Erythroblast (primary cell): ENCODE measurements at regions not wholly inside any gene's neighbourhood (a gene's known extent, or its start where the extent isn't known, plus 50 kb on each side); places are given as distances from the start of the nearest gene placed in this dataset.

ENCODE experiments used
- DNase-seq, 2 experiments: peaks; one replicate each; lab custom pipeline; 2025; lab: John Stamatoyannopoulos, UW
- GATA1 ChIP-seq: IDR thresholded peaks from 2 replicates; pipeline ENCODE4 v1.6.1; 2011; ENCODE audit warnings: low read depth, mild to moderate bottlenecking, control low read depth, low read length, moderate library complexity
- POLR2A ChIP-seq: IDR thresholded peaks from 2 replicates; pipeline ENCODE4 v1.6.1; 2011; ENCODE audit warnings: mild to moderate bottlenecking, low read length

GRCh38 chr17:56678249-56679114, 85.0 kb downstream of the NOG start:
- no peak for DNase-seq
- TF ChIP-seq GATA1: no peak
- TF ChIP-seq POLR2A: no peak

GRCh38 chr17:56679115-56679776, 85.7 kb downstream of the NOG start:
- no peak for TF ChIP-seq POLR2A
- TF ChIP-seq GATA1: no peak
- peak; percentile 4 to 5 for DNase-seq

GRCh38 chr17:56679777-56680422, 86.4 kb downstream of the NOG start:
- TF ChIP-seq GATA1 (no peak), POLR2A (no peak)
- no peak for DNase-seq

GRCh38 chr17:56680676-56681075, 87.2 kb downstream of the NOG start:
- no peak for DNase-seq
- TF ChIP-seq POLR2A: no peak
- no peak for TF ChIP-seq GATA1

GRCh38 chr17:56681561-56682266, 88.2 kb downstream of the NOG start:
- TF ChIP-seq POLR2A (no peak), GATA1 (no peak)
- DNase-seq: no peak

GRCh38 chr17:56688151-56688550, 94.7 kb downstream of the NOG start:
- no peak for TF ChIP-seq GATA1
- no peak for TF ChIP-seq POLR2A

GRCh38 chr17:56690441-56691291, 97.2 kb downstream of the NOG start:
- TF ChIP-seq GATA1 (no peak), POLR2A (no peak)
- no peak for DNase-seq

More at GRCh38 chr17:56688151-56688550, 94.7 kb downstream of the NOG start:
- DNase-seq: no peak

GRCh38 chr17:56694825-56695224, 101.3 kb downstream of the NOG start:
- no peak for DNase-seq
- TF ChIP-seq POLR2A: no peak
- TF ChIP-seq GATA1: no peak

- no peak for TF ChIP-seq GATA1
- TF ChIP-seq POLR2A: no peak
- no peak for DNase-seq
Observed at GRCh38 chr17:56697190-56697589, 103.7 kb downstream of the NOG start.

- TF ChIP-seq GATA1 (no peak), POLR2A (no peak)
- DNase-seq: no peak
Observed at GRCh38 chr17:56699186-56699894, 105.8 kb downstream of the NOG start.

GRCh38 chr17:56700919-56701420, 107.5 kb downstream of the NOG start:
- TF ChIP-seq POLR2A: no peak
- TF ChIP-seq GATA1: no peak
- no peak for DNase-seq
